ENCODE measurements at regions not wholly inside any gene's neighbourhood (a gene's known extent, or its start where the extent isn't known, plus 50 kb on each side); places are given as distances from the start of the nearest gene placed in this dataset.

DNA sequence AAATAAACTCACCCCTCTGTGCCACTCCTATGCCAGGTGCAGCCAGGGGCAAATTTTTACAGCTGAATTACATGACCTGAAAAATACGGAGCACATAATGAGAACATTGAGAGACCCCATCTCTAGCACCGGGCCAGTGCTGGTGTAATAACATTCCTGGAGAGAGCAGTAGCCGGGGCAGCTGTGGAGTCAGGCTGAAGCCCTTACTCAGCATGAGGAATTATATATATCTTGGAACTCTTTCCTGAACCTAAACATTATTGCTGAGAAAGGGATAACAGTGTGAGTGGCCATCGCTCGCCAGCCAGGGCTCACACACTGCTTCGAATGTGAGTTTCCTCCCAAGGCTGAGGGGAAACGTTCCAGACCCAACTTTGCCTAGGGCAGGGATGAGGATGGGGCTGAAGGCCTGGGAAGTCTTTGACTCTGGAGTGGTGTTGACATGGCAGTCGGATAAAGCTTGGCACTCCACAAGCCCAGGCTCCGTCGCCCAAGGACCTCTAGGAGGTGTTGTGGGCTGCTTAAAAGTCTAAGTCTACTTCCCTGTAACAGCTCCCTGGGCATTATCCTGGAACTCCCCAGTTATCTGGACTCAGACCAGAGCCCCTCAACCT is 269.8 kb downstream of the CDC5L start:
- DNase-seq (ENCODE audit: extremely low read depth in 1 of 2, low read depth in 1 of 2) = no peak

GRCh38 chr6:44658571-44658970 is 271.1 kb downstream of the CDC5L start:
- no peak for DNase-seq (ENCODE audit: extremely low read depth in 1 of 2, low read depth in 1 of 2)

- DNase-seq (ENCODE audit: extremely low read depth in 1 of 2, low read depth in 1 of 2) = no peak
Measured at GRCh38 chr6:44659726-44660125, 272.2 kb downstream of the CDC5L start.

DNA sequence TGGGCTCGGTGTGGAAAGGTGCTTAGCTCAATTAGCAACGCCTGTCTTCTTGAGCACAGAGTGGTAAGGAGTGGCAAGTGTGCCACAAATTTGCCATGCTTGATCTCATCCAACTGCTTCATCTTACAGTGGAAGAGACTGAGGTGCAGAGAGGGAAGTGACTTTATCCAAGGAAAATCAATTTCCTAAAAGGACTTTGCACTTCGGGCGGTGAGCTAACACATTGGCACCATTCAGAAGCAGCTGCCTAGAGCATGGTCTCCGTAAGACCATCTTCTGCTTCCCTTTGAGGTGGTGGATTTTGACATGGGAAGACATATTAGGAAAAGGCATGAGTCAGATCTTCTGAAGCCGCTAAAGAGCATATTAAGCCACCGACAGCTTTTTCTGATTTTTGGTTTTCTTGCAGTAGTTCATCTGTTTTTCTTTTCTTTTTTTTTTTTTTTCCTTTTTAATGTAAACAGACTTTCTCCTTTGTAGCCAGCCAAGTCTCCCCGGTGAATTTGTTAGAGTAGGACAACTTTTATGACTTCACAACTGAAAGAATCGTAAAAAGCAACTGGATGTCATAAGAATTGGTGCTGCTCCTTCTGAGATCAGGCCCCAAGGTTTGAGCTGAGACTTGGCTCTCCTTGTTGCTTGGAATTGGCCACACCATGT is 273.2 kb downstream of the CDC5L start:
- DNase-seq (ENCODE audit: extremely low read depth in 1 of 2, low read depth in 1 of 2) = no peak

- DNase-seq (ENCODE audit: extremely low read depth in 1 of 2, low read depth in 1 of 2) = no peak
Measured at GRCh38 chr6:44661221-44662008, 273.9 kb downstream of the CDC5L start.

- DNase-seq (ENCODE audit: extremely low read depth in 1 of 2, low read depth in 1 of 2) = no peak
Measured at GRCh38 chr6:44662461-44663121, 275.1 kb downstream of the CDC5L start.

- no peak for DNase-seq (ENCODE audit: extremely low read depth in 1 of 2, low read depth in 1 of 2)
Measured at GRCh38 chr6:44663860-44664634, 276.5 kb downstream of the CDC5L start.

DNA sequence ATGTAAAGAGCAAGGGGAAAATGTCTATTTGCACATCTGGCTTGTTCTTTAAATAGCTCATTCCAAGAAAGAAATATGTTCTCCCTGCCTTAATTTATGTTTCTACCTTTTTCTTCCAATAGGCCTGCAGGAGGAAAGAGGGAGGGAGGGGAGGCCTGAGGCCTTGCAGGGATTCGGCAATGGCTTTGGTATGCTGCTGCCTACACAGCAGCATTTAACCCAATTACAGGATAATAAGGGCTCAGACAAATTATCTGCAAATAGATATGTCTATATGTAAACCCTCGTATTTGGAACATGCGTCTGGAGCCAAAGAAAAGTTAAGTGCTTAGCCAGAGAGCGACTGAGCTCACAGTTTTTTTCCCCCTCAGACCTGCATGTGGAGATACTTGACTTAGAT is 277.2 kb downstream of the CDC5L start:
- no peak for DNase-seq (ENCODE audit: extremely low read depth in 1 of 2, low read depth in 1 of 2)

DNA sequence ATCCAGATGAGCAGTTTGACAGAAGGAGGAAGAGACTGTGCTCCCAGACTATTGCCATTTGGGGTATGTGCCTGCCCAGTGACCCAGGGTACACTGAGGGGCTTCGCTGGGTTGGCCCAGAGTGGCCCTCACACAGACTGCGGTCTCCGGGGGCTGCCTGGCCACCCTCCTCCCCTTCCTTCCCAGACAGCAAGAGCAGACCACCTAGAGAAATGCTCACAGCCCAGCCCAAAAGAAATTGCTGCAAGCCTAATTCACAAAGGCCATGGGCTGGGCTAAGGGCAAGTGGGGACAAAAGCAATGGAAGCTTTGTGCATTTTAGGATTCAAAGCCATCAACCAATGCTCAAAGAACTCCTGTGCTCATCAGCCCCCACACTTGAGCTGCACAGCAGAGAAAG is 277.6 kb downstream of the CDC5L start:
- no peak for DNase-seq (ENCODE audit: extremely low read depth in 1 of 2, low read depth in 1 of 2)

- DNase-seq (ENCODE audit: extremely low read depth in 1 of 2, low read depth in 1 of 2) = no peak
Measured at GRCh38 chr6:44665683-44666082, 278.2 kb downstream of the CDC5L start.

GRCh38 chr6:44666324-44666723 is 278.8 kb downstream of the CDC5L start:
- DNase-seq (ENCODE audit: extremely low read depth in 1 of 2, low read depth in 1 of 2) = no peak

- DNase-seq (ENCODE audit: extremely low read depth in 1 of 2, low read depth in 1 of 2) = no peak
Measured at GRCh38 chr6:44667226-44667625, 279.7 kb downstream of the CDC5L start.

GRCh38 chr6:44667668-44668390 is 280.3 kb downstream of the CDC5L start:
- peak in 1 of 2 donors; percentile 13 for DNase-seq (ENCODE audit: extremely low read depth in 1 of 2, low read depth in 1 of 2)

DNA sequence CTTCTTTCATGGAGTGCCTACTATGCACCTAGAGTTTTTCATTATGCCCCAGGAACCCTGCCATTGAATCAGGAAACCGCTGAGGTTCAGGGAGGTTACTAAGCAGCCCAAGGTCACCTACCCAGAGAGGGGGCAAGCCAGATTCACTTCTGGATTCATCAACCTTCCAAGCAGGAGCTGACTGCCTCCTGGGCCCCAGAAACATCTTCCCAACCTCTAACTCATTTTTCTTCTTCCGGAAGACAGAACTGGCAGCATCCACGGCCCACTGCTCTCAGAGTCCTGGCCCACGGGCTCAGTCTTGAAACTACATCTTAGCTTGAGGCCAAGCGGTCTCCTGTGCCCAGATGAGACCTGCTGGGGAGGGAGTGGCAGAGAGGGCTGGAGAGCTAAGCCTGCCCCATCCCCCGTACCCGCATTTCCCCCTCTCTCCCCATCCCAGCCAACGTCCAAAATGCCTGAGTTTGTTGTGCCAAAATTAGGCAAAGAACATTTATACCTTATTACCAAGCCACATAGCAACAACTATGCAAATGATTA is 281.0 kb downstream of the CDC5L start:
- no peak for DNase-seq (ENCODE audit: extremely low read depth in 1 of 2, low read depth in 1 of 2)

DNA sequence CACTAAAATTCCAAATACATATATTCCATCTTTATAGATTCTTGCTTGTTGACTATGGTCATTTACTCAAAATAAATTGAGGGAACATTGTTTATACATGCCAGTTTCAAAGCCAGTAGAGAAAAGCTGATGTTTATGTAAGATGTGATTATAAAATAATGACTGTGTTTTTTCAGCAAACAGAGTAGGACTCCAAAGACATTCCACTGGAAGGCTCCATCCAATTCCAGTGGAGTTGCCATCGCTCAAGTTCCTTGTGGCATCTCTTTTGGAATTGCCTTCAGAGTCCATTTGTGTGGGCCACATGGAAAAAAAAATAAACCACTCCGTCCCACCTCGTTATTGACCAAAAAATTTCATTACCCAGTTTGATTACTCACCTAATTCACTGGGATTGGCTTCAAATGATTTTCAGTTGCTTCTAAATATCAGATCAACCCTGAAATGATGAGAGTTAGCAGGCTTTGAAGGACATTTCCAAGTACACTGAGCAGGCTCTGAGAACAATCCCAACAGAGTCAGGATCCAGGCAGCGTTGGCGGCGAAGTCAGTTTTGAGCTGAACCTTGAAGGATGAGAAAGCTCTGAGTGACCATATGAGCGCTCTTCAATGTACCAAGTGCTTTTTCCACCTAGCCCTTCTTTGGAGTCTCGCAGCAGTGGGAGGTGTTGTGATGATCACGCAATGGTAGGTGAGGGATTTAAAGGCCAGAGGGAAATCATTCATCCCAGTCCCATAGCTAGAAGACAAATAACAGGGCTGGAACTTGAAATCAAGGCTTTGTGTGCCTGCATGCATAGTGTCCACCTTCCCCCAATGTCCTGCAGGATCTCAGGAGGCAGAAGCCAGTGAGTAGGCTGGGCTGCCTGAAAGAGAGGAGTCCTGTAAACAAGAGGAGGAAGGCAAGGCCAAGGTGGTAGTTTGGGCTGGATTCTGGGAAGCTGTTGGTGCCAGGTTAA is 281.7 kb downstream of the CDC5L start:
- DNase-seq (ENCODE audit: extremely low read depth in 1 of 2, low read depth in 1 of 2) = no peak

DNA sequence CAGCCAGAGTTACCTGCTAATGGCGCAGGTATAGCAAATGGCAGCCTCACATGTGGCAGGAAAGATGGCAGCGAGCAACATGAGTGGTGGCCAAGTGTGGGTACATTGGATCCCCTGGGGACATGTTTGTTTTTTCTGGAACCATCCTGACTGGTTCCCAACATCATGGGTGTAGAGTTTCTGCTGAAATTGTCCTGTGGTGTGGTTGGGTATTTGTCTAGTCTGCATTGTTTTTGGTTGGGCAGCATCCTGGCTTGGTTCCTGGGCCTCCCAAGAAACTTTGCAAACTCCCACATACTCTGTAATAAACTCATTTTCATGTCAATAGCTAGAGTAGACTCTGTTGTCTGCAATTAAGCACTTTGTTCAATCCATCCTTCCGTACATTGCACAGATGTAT is 282.6 kb downstream of the CDC5L start:
- DNase-seq (ENCODE audit: extremely low read depth in 1 of 2, low read depth in 1 of 2) = no peak

- no peak for DNase-seq (ENCODE audit: extremely low read depth in 1 of 2, low read depth in 1 of 2)
Measured at GRCh38 chr6:44671333-44671732, 283.8 kb downstream of the CDC5L start.

DNA sequence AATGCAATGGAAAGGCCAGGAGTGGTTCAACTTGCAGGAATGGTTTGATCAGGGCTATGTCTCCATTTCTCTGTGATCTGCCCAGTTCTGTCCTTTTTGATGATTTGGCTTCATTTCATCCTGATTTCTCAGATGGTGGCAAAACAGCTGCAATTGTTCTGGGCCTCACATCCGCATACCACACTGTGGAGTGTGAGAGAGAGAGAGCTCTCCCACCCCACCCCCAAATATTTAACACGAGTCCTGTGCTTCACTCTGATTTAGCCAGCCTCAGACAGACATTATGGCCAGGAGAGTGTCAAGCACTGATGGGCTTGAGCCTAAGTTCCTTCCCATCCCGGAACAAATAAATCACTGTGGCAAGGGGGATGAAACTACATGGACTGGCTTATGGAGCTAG is 284.6 kb downstream of the CDC5L start:
- no peak for DNase-seq (ENCODE audit: extremely low read depth in 1 of 2, low read depth in 1 of 2)

DNA sequence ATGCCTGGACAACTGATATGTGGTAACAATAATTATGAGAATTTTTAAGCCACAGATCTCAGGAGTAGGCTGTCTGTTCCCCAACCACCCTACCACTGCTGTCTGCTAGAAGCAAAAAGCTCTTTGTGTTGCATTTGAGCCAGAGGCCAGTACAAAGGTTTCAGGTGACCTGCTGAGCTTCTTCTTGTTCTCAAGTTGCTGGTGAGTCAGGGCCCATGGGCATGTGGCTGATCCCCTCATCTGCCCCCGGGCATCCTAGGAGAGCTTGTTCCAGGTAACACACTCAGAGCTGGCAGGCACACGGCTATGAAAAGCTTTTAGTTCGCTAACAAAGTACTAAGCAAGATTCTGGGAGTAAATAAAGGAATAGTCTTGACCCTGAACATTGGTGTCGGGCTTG is 285.3 kb downstream of the CDC5L start:
- DNase-seq (ENCODE audit: extremely low read depth in 1 of 2, low read depth in 1 of 2) = no peak

All from activated CD8-positive, alpha-beta memory T cell treated with anti-CD3 and anti-CD28 coated beads for 1 hour (primary cell).